B cell (primary cell): ENCODE measurements at regions not wholly inside any gene's neighbourhood (a gene's known extent, or its start where the extent isn't known, plus 50 kb on each side); places are given as distances from the start of the nearest gene placed in this dataset.

ENCODE experiments used
- ATAC-seq: fragments of 200-7000 bp; cut with Tn5 transposase; one replicate; pipeline ENCODE4 v1.10.0; 2021; ENCODE audit warnings: low read depth, mild to moderate bottlenecking, moderate number of reproducible peaks, moderate library complexity
- CTCF ChIA-PET: fragments of 350-600 bp; sonication (Branson Sonifier 250); formaldehyde crosslinking; loops from one replicate; lab custom pipeline; 2021; ENCODE audit warnings: antibody characterized with exemption, inconsistent platforms; lab: Charles Lee
- POLR2A ChIA-PET: fragments of 350-600 bp; sonication (Branson Sonifier 250); formaldehyde crosslinking; loops from one replicate; lab custom pipeline; 2021; ENCODE audit warnings: antibody characterized with exemption; lab: Charles Lee
- DNase-seq: peaks from one replicate; pipeline ENCODE4 v3.0.0; 2013
- H2AFZ ChIP-seq: 2 replicates; pipeline ENCODE4 v1.6.1; 2012; ENCODE audit warnings: mild to moderate bottlenecking, low read depth, low read length; ENCODE audit not compliant: insufficient read depth, poor library complexity, severe bottlenecking
- H3K27ac ChIP-seq, 2 donors: 1 replicate in 1 of 2; 2 replicates in 1 of 2; pipeline ENCODE4 v1.5.1; 2012 to 2013; ENCODE audit warnings: low read length in 2 of 2, mild to moderate bottlenecking in 2 of 2, moderate library complexity in 1 of 2
- H3K27me3 ChIP-seq, 4 experiments: fragments of 200-600 bp in 1 of 4; sonication (generic) in 1 of 4; replicated peaks in 1 of 4; 1 replicate in 2 of 4; 2 replicates in 2 of 4; pipeline versions ENCODE4 v1.6.1 to v1.7.0; 2013 to 2016; ENCODE audit warnings: low read length in 3 of 4, mild to moderate bottlenecking in 2 of 4, mixed read lengths in 1 of 4, moderate library complexity in 1 of 4; ENCODE audit not compliant: insufficient read depth in 4 of 4, control insufficient read depth in 3 of 4; ENCODE audit errors: control extremely low read depth in 1 of 4
- H3K36me3 ChIP-seq, 2 experiments: replicated peaks in 1 of 2; 1 replicate in 1 of 2; 2 replicates in 1 of 2; pipeline versions ENCODE4 v1.6.1 to v1.7.1; 2013; ENCODE audit warnings: low read length in 1 of 2; ENCODE audit not compliant: insufficient read depth in 2 of 2, control insufficient read depth in 1 of 2; ENCODE audit errors: control extremely low read depth in 1 of 2, extremely low read depth in 1 of 2
- H3K4me1 ChIP-seq, 2 donors: fragments of 200-600 bp in 1 of 2; sonication (generic) in 1 of 2; 1 replicate in 1 of 2; 2 replicates in 1 of 2; pipeline versions ENCODE4 v1.5.1 to v1.6.1; 2013 to 2017; ENCODE audit warnings: low read length in 2 of 2; ENCODE audit not compliant: control insufficient read depth in 2 of 2, insufficient read depth in 2 of 2
- H3K4me2 ChIP-seq: replicated peaks from 2 replicates; pipeline ENCODE3; 2012; ENCODE audit warnings: mild to moderate bottlenecking, low read depth, low read length; ENCODE audit not compliant: poor library complexity, severe bottlenecking
- H3K4me3 ChIP-seq, 5 experiments: fragments of 200-600 bp in 1 of 5; sonication (generic) in 1 of 5; 1 replicate in 3 of 5; 2 replicates in 2 of 5; pipeline versions ENCODE4 v1.5.1 to v1.7.0; 2011 to 2016; ENCODE audit warnings: low read length in 4 of 5, mild to moderate bottlenecking in 4 of 5, low read depth in 2 of 5, control low read depth in 1 of 5, moderate library complexity in 1 of 5; ENCODE audit not compliant: insufficient read depth in 1 of 5; ENCODE audit errors: control extremely low read depth in 1 of 5, extremely low read depth in 1 of 5
- H3K79me2 ChIP-seq: fragments of 200-600 bp; sonication (generic); one replicate; pipeline ENCODE4 v1.6.0; 2016; ENCODE audit warnings: low read length; ENCODE audit not compliant: control insufficient read depth, insufficient read depth
- H3K9ac ChIP-seq: fragments of 200-600 bp; sonication (generic); 2 replicates; pipeline ENCODE4 v1.6.1; 2017; ENCODE audit warnings: mild to moderate bottlenecking, low read length, moderate library complexity
- H3K9me3 ChIP-seq, 3 donors: one replicate each; pipeline versions ENCODE4 v1.6.1 to v1.7.1; 2013; ENCODE audit warnings: low read length in 2 of 3; ENCODE audit not compliant: control insufficient read depth in 2 of 3, insufficient read depth in 1 of 3; ENCODE audit errors: control extremely low read depth in 1 of 3
- H4K20me1 ChIP-seq: 2 replicates; pipeline ENCODE4 v1.6.0; 2012; ENCODE audit warnings: mild to moderate bottlenecking, low read length; ENCODE audit not compliant: insufficient read depth, control insufficient read depth, poor library complexity, severe bottlenecking
- H3K27ac Mint-ChIP-seq: one replicate; pipeline ENCODE4 v1.8.0; 2021; ENCODE audit warnings: mixed read lengths
- H3K27me3 Mint-ChIP-seq: one replicate; pipeline ENCODE4 v1.8.0; 2021; ENCODE audit warnings: mixed read lengths
- H3K4me1 Mint-ChIP-seq: one replicate; pipeline ENCODE4 v1.8.0; 2021; ENCODE audit warnings: mixed read lengths
- H3K4me3 Mint-ChIP-seq: one replicate; pipeline ENCODE4 v1.8.0; 2021; ENCODE audit warnings: mixed read lengths
- H3K9me3 Mint-ChIP-seq: one replicate; pipeline ENCODE4 v1.8.0; 2022; ENCODE audit warnings: mixed read lengths; ENCODE audit not compliant: insufficient read depth
- EZH2 ChIP-seq: IDR thresholded peaks from 2 replicates; pipeline ENCODE4 v1.6.1; 2012; ENCODE audit warnings: borderline replicate concordance, low read depth, mild to moderate bottlenecking, moderate library complexity, low read length; ENCODE audit not compliant: insufficient read depth, poor library complexity, severe bottlenecking
- WGBS: methylation state at CpG from one replicate; pipeline ENCODE4 v1.1.5; 2013; ENCODE audit warnings: missing lambda C conversion rate; ENCODE audit not compliant: insufficient coverage; 5-methylcytosine and 5-hydroxymethylcytosine counted together
- intact Hi-C: fragments of 100-400 bp; cut with micrococcal nuclease; formaldehyde crosslinking; loops from one replicate; pipeline ENCODE4 v1.10.0; 2022
- TF ChIP-seq, protein P1 (sequence below): fragments of 200-600 bp; IDR thresholded peaks from one replicate; pipeline ENCODE4 v1.8.0; 2022; ENCODE audit warnings: antibody characterized with exemption, mild to moderate bottlenecking

GRCh38 chr12:131603939-131604795 lies 106.7 kb upstream of the SFSWAP start:
- Histone ChIP-seq H3K27me3 (peaks cover 0 to 19% (median 10%) of the 10 kb centered on the region in 4 experiments), H3K4me3 (peak overlapping the region in 1 of 5 experiments; percentile 37), H3K27ac (no peak overlapping the region), H3K36me3 (no peaks in the 10 kb centered on the region), H3K4me2 (peak overlapping the region; percentile 54), H3K9ac (no peak overlapping the region), H4K20me1 (no peaks in the 10 kb centered on the region), H3K4me1 (peaks cover 24 to 33% of the 10 kb centered on the region in 2 donors), H3K79me2 (no peaks in the 10 kb centered on the region), H2AFZ (peak overlapping the region; percentile 45), H3K9me3 (peaks cover 0 to 11% (median 0%) of the 10 kb centered on the region in 3 donors)
- no peak overlapping the region for H3K4me3 Mint-ChIP-seq
- 14% methylated on average over 11 of the region's 21 CpGs for WGBS
- H3K27ac Mint-ChIP-seq, result no peak overlapping the region
- ChIA-PET POLR2A (interaction anchor here (0.6 kb wide), 1 partner anchor 227 kb away, joined by 6 read pairs; no protein-coding TSS in a partner anchor), CTCF (no interaction called here)
- peaks cover 9% of the 10 kb centered on the region for H3K4me1 Mint-ChIP-seq
- intact Hi-C loops, result loop anchor here (10.0 kb wide), 1 partner anchor 231 kb away; no protein-coding TSS in a partner anchor
- DNase-seq (no peak), ATAC-seq (no peak)
- peaks cover 40% of the 10 kb centered on the region for H3K27me3 Mint-ChIP-seq
- TF ChIP-seq, protein P1, sequence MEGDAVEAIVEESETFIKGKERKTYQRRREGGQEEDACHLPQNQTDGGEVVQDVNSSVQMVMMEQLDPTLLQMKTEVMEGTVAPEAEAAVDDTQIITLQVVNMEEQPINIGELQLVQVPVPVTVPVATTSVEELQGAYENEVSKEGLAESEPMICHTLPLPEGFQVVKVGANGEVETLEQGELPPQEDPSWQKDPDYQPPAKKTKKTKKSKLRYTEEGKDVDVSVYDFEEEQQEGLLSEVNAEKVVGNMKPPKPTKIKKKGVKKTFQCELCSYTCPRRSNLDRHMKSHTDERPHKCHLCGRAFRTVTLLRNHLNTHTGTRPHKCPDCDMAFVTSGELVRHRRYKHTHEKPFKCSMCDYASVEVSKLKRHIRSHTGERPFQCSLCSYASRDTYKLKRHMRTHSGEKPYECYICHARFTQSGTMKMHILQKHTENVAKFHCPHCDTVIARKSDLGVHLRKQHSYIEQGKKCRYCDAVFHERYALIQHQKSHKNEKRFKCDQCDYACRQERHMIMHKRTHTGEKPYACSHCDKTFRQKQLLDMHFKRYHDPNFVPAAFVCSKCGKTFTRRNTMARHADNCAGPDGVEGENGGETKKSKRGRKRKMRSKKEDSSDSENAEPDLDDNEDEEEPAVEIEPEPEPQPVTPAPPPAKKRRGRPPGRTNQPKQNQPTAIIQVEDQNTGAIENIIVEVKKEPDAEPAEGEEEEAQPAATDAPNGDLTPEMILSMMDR, result no peak
- no peak for TF ChIP-seq EZH2
- no peaks in the 10 kb centered on the region for H3K9me3 Mint-ChIP-seq

GRCh38 chr12:131604859-131605258 lies 106.0 kb upstream of the SFSWAP start:
- peak overlapping the region; percentile 54 for H3K4me2 ChIP-seq
- peaks cover 0 to 19% (median 10%) of the 10 kb centered on the region in 4 experiments for H3K27me3 ChIP-seq
- intact Hi-C loops, result loop anchor here (10.0 kb wide), 1 partner anchor 230 kb away; no protein-coding TSS in a partner anchor
- POLR2A ChIA-PET, result no interaction called here
- H3K4me3 Mint-ChIP-seq, result no peak overlapping the region
- H3K36me3 ChIP-seq, result no peaks in the 10 kb centered on the region
- no peaks in the 10 kb centered on the region for H3K9me3 Mint-ChIP-seq
- no peak overlapping the region for H3K9ac ChIP-seq
- no peak overlapping the region for H3K4me3 ChIP-seq
- WGBS, result 30% methylated on average over 5 of the region's 6 CpGs
- CTCF ChIA-PET, result no interaction called here
- no peak for DNase-seq
- TF ChIP-seq EZH2, result no peak
- TF ChIP-seq, protein P1, result no peak
- no peaks in the 10 kb centered on the region for H4K20me1 ChIP-seq
- H3K4me1 Mint-ChIP-seq, result peaks cover 12% of the 10 kb centered on the region
- no peak overlapping the region for H2AFZ ChIP-seq
- H3K79me2 ChIP-seq, result no peaks in the 10 kb centered on the region
- H3K27ac Mint-ChIP-seq, result no peak overlapping the region
- H3K9me3 ChIP-seq, result peaks cover 0 to 11% (median 0%) of the 10 kb centered on the region in 3 donors
- ATAC-seq, result no peak
- peaks cover 24 to 33% of the 10 kb centered on the region in 2 donors for H3K4me1 ChIP-seq
- H3K27ac ChIP-seq, result no peak overlapping the region
- peaks cover 46% of the 10 kb centered on the region for H3K27me3 Mint-ChIP-seq
